ENCODE measurements at regions not wholly inside any gene's neighbourhood (a gene's known extent, or its start where the extent isn't known, plus 50 kb on each side); places are given as distances from the start of the nearest gene placed in this dataset.
A peak's percentile ranks its signal among the peaks of the same experiment; 100 is the strongest.
"Not testable (repeated sequence)": the region's sequence is repeated elsewhere in the genome, so short reads cannot be mapped to it uniquely, and the experiment has no call there.

- DNase-seq: no peak
Measured at GRCh38 chr16:77070683-77071082, 120.3 kb upstream of the MON1B start.

- no peak for DNase-seq
Measured at GRCh38 chr16:77076839-77077238, 114.2 kb upstream of the MON1B start.

- DNase-seq: no peak
Measured at GRCh38 chr16:77077256-77077922, 113.6 kb upstream of the MON1B start.

- no peak for DNase-seq
Measured at GRCh38 chr16:77085981-77086380, 105.0 kb upstream of the MON1B start.

- no peak for DNase-seq
Measured at GRCh38 chr16:77090062-77090461, 100.9 kb upstream of the MON1B start.

GRCh38 chr16:77093309-77093708 lies 97.7 kb upstream of the MON1B start:
- DNase-seq: no peak

GRCh38 chr16:77093999-77094398 lies 97.0 kb upstream of the MON1B start:
- no peak for DNase-seq

GRCh38 chr16:77111056-77111565 lies 79.9 kb upstream of the MON1B start:
- DNase-seq: no peak

- DNase-seq: no peak
Measured at GRCh38 chr16:77112746-77113145, 78.2 kb upstream of the MON1B start.

- DNase-seq: peak; percentile 50
Measured at GRCh38 chr16:77113835-77114234, 77.2 kb upstream of the MON1B start.

GRCh38 chr16:77114361-77114760 lies 76.6 kb upstream of the MON1B start:
- DNase-seq: not testable (repeated sequence)

GRCh38 chr16:77116856-77117255 lies 74.1 kb upstream of the MON1B start:
- DNase-seq: no peak

GRCh38 chr16:77117707-77118106 lies 73.3 kb upstream of the MON1B start:
- DNase-seq: no peak

- DNase-seq: no peak
Measured at GRCh38 chr16:77131398-77131797, 59.6 kb upstream of the MON1B start.

GRCh38 chr16:77132051-77132618 lies 58.9 kb upstream of the MON1B start:
- no peak for DNase-seq

GRCh38 chr16:77133706-77134105 lies 57.3 kb upstream of the MON1B start:
- no peak for DNase-seq

- no peak for DNase-seq
Measured at GRCh38 chr16:77137045-77137444, 53.9 kb upstream of the MON1B start.

Data from right forelimb (tissue), 1 donor.